HepG2 (cell line): ENCODE measurements at regions not wholly inside any gene's neighbourhood (a gene's known extent, or its start where the extent isn't known, plus 50 kb on each side); places are given as distances from the start of the nearest gene placed in this dataset.

Experiments
- ATAC-seq: fragments of 200-7000 bp; cut with Tn5 transposase; 3 replicates; pipeline ENCODE4 v1.9.1; 2020; ENCODE audit warnings: mild to moderate bottlenecking, moderate library complexity
- BruUV-seq: library from RNA; stranded (reverse); fragments of 400-500 nt; replicated peaks from 2 replicates; lab custom pipeline; 2021; lab: Mats Ljungman, UMichigan
- CTCF ChIA-PET: fragments of 300-600 bp; formaldehyde crosslinking; extraction: SDS; loops from one replicate; lab custom pipeline; 2021; ENCODE audit warnings: low total read pairs, inconsistent platforms, low intra/inter-chr PET ratio; lab: Yijun Ruan, JAX
- POLR2A ChIA-PET: fragments of 350-600 bp; sonication (Branson Sonifier 250); formaldehyde crosslinking; loops from one replicate; lab custom pipeline; 2020; ENCODE audit warnings: antibody characterized with exemption, inconsistent platforms; lab: Yijun Ruan, JAX
- DNase-seq: peaks from one replicate; pipeline ENCODE4 v3.0.0-alpha.2; 2015; ENCODE audit warnings: low spot score
- FAIRE-seq: peaks from 3 replicates; lab custom pipeline; 2011; peaks lifted over from hg19 to GRCh38; lab: Jason Lieb, UNC
- H2AFZ ChIP-seq: one replicate; pipeline ENCODE4 v1.6.1; 2011; ENCODE audit warnings: low read length, inconsistent platforms
- H3K27ac ChIP-seq: fragments of 300-600 bp; 3 replicates; pipeline ENCODE4 v1.8.0; 2011; ENCODE audit warnings: mixed run types, mild to moderate bottlenecking, mixed read lengths, low read length, inconsistent platforms; ENCODE audit not compliant: insufficient read depth; ENCODE audit errors: extremely low read length
- H3K27me3 ChIP-seq, 2 experiments: fragments of 200-600 bp in 1 of 2; 2 replicates in 1 of 2; 3 replicates in 1 of 2; pipeline versions ENCODE4 v1.6.0 to v1.8.0; 2011; ENCODE audit warnings: low read length in 2 of 2, mild to moderate bottlenecking in 2 of 2, moderate library complexity in 2 of 2, inconsistent platforms in 1 of 2; ENCODE audit not compliant: insufficient read depth in 2 of 2, control insufficient read depth in 1 of 2
- H3K36me3 ChIP-seq, 2 experiments: fragments of 200-600 bp in 1 of 2; replicated peaks in 1 of 2; 2 replicates in 1 of 2; 3 replicates in 1 of 2; pipeline versions ENCODE4 v1.5.1 to v1.8.0; 2011; ENCODE audit warnings: low read length in 2 of 2, inconsistent platforms in 1 of 2; ENCODE audit not compliant: insufficient read depth in 2 of 2, control insufficient read depth in 1 of 2
- H3K4me1 ChIP-seq: 2 replicates; pipeline ENCODE4 v1.5.1; 2012; ENCODE audit warnings: low read length, inconsistent platforms; ENCODE audit not compliant: insufficient read depth
- H3K4me2 ChIP-seq: 2 replicates; pipeline ENCODE4 v1.6.0; 2011; ENCODE audit warnings: low read depth, low read length, inconsistent platforms
- H3K4me3 ChIP-seq, 3 experiments: fragments of 200-600 bp in 1 of 3; sonication (generic), shearing (Covaris generic) in 1 of 3; replicated peaks in 1 of 3; 2 replicates each; pipeline ENCODE4 v1.5.1; 2011 to 2016; ENCODE audit warnings: low read length in 3 of 3, inconsistent platforms in 2 of 3, low read depth in 2 of 3, mild to moderate bottlenecking in 2 of 3, control low read depth in 1 of 3, mixed read lengths in 1 of 3; ENCODE audit not compliant: insufficient read depth in 1 of 3
- H3K79me2 ChIP-seq: one replicate; pipeline ENCODE4 v1.6.1; 2011; ENCODE audit warnings: low read length, inconsistent platforms; ENCODE audit not compliant: insufficient read depth
- H3K9ac ChIP-seq: 2 replicates; pipeline ENCODE4 v1.6.0; 2011; ENCODE audit warnings: mild to moderate bottlenecking, low read depth, low read length, inconsistent platforms; ENCODE audit not compliant: insufficient read depth
- H3K9me3 ChIP-seq: 2 replicates; pipeline ENCODE4 v1.5.1; 2012; ENCODE audit warnings: mild to moderate bottlenecking, low read length
- H4K20me1 ChIP-seq: 2 replicates; pipeline ENCODE4 v1.6.0; 2011; ENCODE audit warnings: inconsistent platforms, mild to moderate bottlenecking, low read length, moderate library complexity; ENCODE audit not compliant: insufficient read depth
- ARID2 ChIP-seq: sonication (generic); formaldehyde crosslinking; IDR thresholded peaks from 2 replicates; pipeline ENCODE4 v1.8.1; 2022; ENCODE audit warnings: mild to moderate bottlenecking, missing genetic modification reagents, borderline replicate concordance
- GABPB1 ChIP-seq: IDR thresholded peaks from 2 replicates; pipeline ENCODE4 v1.6.1; 2016; ENCODE audit warnings: mild to moderate bottlenecking, missing genetic modification reagents, moderate library complexity, missing compliant biosample characterization
- HNRNPK ChIP-seq: fragments of 200-400 bp; formaldehyde crosslinking; IDR thresholded peaks from 2 replicates; pipeline ENCODE4 v1.6.1; 2018; ENCODE audit warnings: low read length, low read depth, moderate library complexity, mild to moderate bottlenecking; ENCODE audit not compliant: poor library complexity, severe bottlenecking
- KLF13 ChIP-seq: sonication (generic); formaldehyde crosslinking; IDR thresholded peaks from 2 replicates; pipeline ENCODE4 v1.4.0; 2020; ENCODE audit warnings: mild to moderate bottlenecking, missing genetic modification reagents
- SKI ChIP-seq: fragments of 450-650 bp; IDR thresholded peaks from one replicate; pipeline ENCODE4 v1.6.1; 2018; ENCODE audit warnings: mild to moderate bottlenecking; ENCODE audit not compliant: partially characterized antibody
- SOX5 ChIP-seq: IDR thresholded peaks from 2 replicates; pipeline ENCODE4 v1.6.1; 2016; ENCODE audit warnings: borderline replicate concordance
- ZBTB8A ChIP-seq: sonication (generic); formaldehyde crosslinking; IDR thresholded peaks from 2 replicates; pipeline ENCODE4 v1.4.0; 2020; ENCODE audit warnings: mild to moderate bottlenecking, low read depth, missing genetic modification reagents, borderline replicate concordance
- ZFP82 ChIP-seq: sonication (generic); formaldehyde crosslinking; IDR thresholded peaks from 2 replicates; pipeline ENCODE4 v1.5.1; 2020; ENCODE audit warnings: mild to moderate bottlenecking, missing genetic modification reagents, borderline replicate concordance
- ZNF546 ChIP-seq: sonication (generic); formaldehyde crosslinking; conservative IDR thresholded peaks from 2 replicates; pipeline ENCODE4 v1.8.1; 2023; ENCODE audit warnings: mild to moderate bottlenecking, missing genetic modification reagents
- ZNF572 ChIP-seq: sonication (generic); formaldehyde crosslinking; IDR thresholded peaks from 2 replicates; pipeline ENCODE4 v1.5.1; 2020; ENCODE audit warnings: mild to moderate bottlenecking, missing genetic modification reagents
- ZNF761 ChIP-seq: sonication (generic); formaldehyde crosslinking; conservative IDR thresholded peaks from 2 replicates; pipeline ENCODE4 v1.4.0; 2020; ENCODE audit warnings: mild to moderate bottlenecking, missing genetic modification reagents
- ZZZ3 ChIP-seq: sonication (generic); formaldehyde crosslinking; IDR thresholded peaks from 2 replicates; pipeline ENCODE4 v1.4.0; 2020; ENCODE audit warnings: missing genetic modification reagents, mild to moderate bottlenecking, borderline replicate concordance
- WGBS: methylation state at CpG from one replicate; pipeline ENCODE4 v1.1.6; 2017; ENCODE audit warnings: low lambda C conversion rate; 5-methylcytosine and 5-hydroxymethylcytosine counted together
- in situ Hi-C: cut with HindIII; loops from 2 replicates; pipeline ENCODE4 v1.10.0; 2017; ENCODE audit warnings: low pct_unique_long_range_greater_than_20kb; ENCODE audit not compliant: extremely low pct_ligation_motif_present
- intact Hi-C: fragments of 100-400 bp; cut with micrococcal nuclease; formaldehyde crosslinking; loops from one replicate; pipeline ENCODE4 v1.10.0; 2022; ENCODE audit not compliant: unreplicated experiment
- TF ChIP-seq, protein P1 (sequence below): sonication (generic); formaldehyde crosslinking; IDR thresholded peaks from 2 replicates; pipeline ENCODE4 v1.9.0; 2021; ENCODE audit warnings: missing genetic modification reagents, mild to moderate bottlenecking, borderline replicate concordance
- TF ChIP-seq, protein P2 (sequence below): sonication (generic); formaldehyde crosslinking; IDR thresholded peaks from 2 replicates; pipeline ENCODE4 v1.9.0; 2021; ENCODE audit warnings: missing genetic modification reagents, borderline replicate concordance
- TF ChIP-seq, protein P3 (sequence below), 2 experiments: sonication (generic) in 1 of 2; formaldehyde crosslinking in 1 of 2; IDR thresholded peaks; 2 replicates each; pipeline versions ENCODE4 v1.4.0 to v1.6.1; 2018 to 2020; ENCODE audit warnings: missing genetic modification reagents in 2 of 2, borderline replicate concordance in 1 of 2, low read depth in 1 of 2, mild to moderate bottlenecking in 1 of 2, missing biosample characterization in 1 of 2

DNA sequence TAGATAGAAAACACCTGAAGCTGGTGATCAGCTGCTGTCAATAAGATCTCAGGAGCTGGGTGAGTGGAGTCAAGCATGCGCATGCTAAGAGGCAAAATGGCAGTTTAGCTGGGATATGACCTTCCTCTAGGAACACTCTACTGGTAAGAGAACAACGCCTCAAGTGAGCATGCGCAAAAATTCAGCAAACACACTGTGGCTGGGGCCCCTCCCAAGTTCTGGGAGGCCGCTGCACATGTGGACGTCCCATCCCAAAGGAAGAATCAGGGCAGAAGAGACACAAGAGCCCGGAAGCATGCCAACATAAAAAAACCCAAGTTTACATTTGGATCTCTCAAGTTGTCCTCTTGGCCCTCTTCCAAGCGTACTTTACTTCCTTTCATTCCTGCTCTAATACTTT lies 126.3 kb upstream of the F3 start:
- Histone ChIP-seq H3K4me1 (no peaks in the 10 kb centered on the region), H3K9ac (no peak overlapping the region), H3K4me2 (no peak overlapping the region), H4K20me1 (no peaks in the 10 kb centered on the region), H3K27ac (no peak overlapping the region), H2AFZ (no peak overlapping the region), H3K79me2 (no peaks in the 10 kb centered on the region), H3K4me3 (no peak overlapping the region), H3K9me3 (no peaks in the 10 kb centered on the region), H3K36me3 (no peaks in the 10 kb centered on the region), H3K27me3 (no peaks in the 10 kb centered on the region; a peak in 1 of 5 replicates)
- ChIA-PET POLR2A (no interaction called here), CTCF (no interaction called here)
- intact Hi-C loops: no loop called here
- DNase-seq (no peak), ATAC-seq (no peak), FAIRE-seq (no peak)
- 90% methylated on average over 7 of the region's 7 CpGs for whole genome bisulfite sequencing
- TF ChIP-seq, protein P1, sequence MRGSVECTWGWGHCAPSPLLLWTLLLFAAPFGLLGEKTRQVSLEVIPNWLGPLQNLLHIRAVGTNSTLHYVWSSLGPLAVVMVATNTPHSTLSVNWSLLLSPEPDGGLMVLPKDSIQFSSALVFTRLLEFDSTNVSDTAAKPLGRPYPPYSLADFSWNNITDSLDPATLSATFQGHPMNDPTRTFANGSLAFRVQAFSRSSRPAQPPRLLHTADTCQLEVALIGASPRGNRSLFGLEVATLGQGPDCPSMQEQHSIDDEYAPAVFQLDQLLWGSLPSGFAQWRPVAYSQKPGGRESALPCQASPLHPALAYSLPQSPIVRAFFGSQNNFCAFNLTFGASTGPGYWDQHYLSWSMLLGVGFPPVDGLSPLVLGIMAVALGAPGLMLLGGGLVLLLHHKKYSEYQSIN (CRISPR knock-in tag): no peak
- no peak for TF ChIP-seq ZNF546 (CRISPR knock-in tag)
- TF ChIP-seq GABPB1 (CRISPR knock-in tag): no peak
- TF ChIP-seq SOX5 (CRISPR knock-in tag): no peak
- TF ChIP-seq ZBTB8A: no peak
- TF ChIP-seq ZFP82 (CRISPR knock-in tag): no peak
- TF ChIP-seq ZNF572: no peak
- no peak for TF ChIP-seq ARID2 (CRISPR knock-in tag)
- TF ChIP-seq SKI: no peak
- TF ChIP-seq, protein P2, sequence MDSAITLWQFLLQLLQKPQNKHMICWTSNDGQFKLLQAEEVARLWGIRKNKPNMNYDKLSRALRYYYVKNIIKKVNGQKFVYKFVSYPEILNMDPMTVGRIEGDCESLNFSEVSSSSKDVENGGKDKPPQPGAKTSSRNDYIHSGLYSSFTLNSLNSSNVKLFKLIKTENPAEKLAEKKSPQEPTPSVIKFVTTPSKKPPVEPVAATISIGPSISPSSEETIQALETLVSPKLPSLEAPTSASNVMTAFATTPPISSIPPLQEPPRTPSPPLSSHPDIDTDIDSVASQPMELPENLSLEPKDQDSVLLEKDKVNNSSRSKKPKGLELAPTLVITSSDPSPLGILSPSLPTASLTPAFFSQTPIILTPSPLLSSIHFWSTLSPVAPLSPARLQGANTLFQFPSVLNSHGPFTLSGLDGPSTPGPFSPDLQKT (CRISPR knock-in tag): no peak
- TF ChIP-seq, protein P3, sequence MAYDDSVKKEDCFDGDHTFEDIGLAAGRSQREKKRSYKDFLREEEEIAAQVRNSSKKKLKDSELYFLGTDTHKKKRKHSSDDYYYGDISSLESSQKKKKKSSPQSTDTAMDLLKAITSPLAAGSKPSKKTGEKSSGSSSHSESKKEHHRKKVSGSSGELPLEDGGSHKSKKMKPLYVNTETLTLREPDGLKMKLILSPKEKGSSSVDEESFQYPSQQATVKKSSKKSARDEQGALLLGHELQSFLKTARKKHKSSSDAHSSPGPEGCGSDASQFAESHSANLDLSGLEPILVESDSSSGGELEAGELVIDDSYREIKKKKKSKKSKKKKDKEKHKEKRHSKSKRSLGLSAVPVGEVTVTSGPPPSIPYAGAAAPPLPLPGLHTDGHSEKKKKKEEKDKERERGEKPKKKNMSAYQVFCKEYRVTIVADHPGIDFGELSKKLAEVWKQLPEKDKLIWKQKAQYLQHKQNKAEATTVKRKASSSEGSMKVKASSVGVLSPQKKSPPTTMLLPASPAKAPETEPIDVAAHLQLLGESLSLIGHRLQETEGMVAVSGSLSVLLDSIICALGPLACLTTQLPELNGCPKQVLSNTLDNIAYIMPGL (CRISPR knock-in tag; IDR thresholded peaks at IDR 0.05; ENCODE audit: borderline replicate concordance in 1 of 2, low read depth in 1 of 2): no peak
- no peak for TF ChIP-seq ZNF761 (CRISPR knock-in tag)
- no peak for TF ChIP-seq HNRNPK
- no peak for TF ChIP-seq ZZZ3 (CRISPR knock-in tag)
- TF ChIP-seq KLF13 (CRISPR knock-in tag): no peak
- in situ Hi-C loops: no loop called here
- no TSS peak for BruUV-seq
